ENCODE measurements at regions not wholly inside any gene's neighbourhood (a gene's known extent, or its start where the extent isn't known, plus 50 kb on each side); places are given as distances from the start of the nearest gene placed in this dataset.

DNA sequence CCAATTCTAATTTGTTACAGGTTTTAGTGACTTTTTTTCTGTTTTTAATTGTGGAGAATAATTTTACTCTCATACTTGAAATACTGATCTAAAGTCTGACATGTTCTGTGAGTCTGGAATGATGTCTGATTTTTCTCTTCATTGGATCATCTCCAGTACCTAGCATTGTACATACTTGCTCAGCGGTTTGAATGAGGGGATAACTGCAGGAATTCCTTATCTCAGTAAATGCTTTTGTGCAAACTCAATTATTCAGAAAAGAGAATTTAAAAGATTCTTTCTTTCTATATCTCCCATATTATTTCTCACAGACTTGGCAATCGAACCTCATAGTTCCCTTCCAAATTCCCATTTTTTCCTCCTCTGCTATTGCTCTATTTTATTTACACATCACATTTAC, 397.9 kb upstream of the SGCD start:
- no peak for ATAC-seq (replicated peaks)
- H3K27me3 Mint-ChIP-seq: peaks cover 0 to 6% of the 10 kb centered on the region in 2 donors
- no peaks in the 10 kb centered on the region for H3K36me3 Mint-ChIP-seq (ENCODE audit: insufficient read depth)
- H3K27ac Mint-ChIP-seq: no peak overlapping the region
- H3K4me3 Mint-ChIP-seq: no peak overlapping the region
- no peak for DNase-seq
- no peaks in the 10 kb centered on the region for H3K4me1 Mint-ChIP-seq (ENCODE audit: low read depth in 2 of 2)
- no peaks in the 10 kb centered on the region for H3K9me3 Mint-ChIP-seq

DNA sequence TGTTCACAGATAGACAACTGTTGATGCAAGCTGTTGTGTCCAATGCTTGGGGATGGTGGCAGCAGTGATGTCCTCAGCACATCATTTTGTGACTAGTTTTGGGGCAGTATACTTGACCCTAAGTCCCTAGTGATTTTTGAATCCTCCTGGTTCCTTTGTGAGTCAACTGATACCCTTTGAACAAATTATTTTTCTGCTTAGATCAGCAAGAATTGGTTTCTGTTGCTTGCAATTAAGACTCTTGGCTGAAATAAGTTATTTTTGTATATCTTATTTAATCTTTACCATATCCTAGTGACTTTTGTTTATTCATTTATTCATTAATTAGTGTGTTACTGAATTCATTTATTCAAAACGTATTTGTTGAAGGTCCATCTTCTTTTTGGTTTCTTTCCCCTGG, 392.0 kb upstream of the SGCD start:
- no peaks in the 10 kb centered on the region for H3K36me3 Mint-ChIP-seq (ENCODE audit: insufficient read depth)
- H3K4me1 Mint-ChIP-seq (ENCODE audit: low read depth in 2 of 2): peaks cover 0 to 1% of the 10 kb centered on the region in 2 donors
- no peak for DNase-seq
- no peak for ATAC-seq (replicated peaks)
- H3K27ac Mint-ChIP-seq: no peak overlapping the region
- H3K27me3 Mint-ChIP-seq: peaks cover 0 to 8% of the 10 kb centered on the region in 2 donors
- H3K4me3 Mint-ChIP-seq: no peak overlapping the region
- H3K9me3 Mint-ChIP-seq: no peaks in the 10 kb centered on the region

DNA sequence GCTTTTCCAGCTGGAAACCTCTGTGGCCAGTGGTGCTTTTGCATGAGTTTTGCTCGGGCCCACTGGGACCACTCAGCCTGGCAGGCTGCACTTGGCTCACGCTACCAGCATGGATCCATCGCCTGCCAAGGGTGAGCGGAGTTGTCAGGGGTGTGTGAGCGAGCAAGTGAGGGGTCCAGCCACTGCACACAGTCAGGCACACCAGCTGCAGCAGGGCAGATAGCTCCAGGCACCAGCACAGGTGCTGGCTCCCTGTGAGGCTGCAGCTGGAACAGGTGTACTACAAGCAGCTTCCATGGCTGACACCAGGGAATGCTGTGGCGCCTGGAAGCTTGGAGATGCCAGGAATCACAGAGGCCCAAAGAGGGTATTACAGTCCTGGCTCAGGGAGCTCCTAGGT, 391.2 kb upstream of the SGCD start:
- H3K9me3 Mint-ChIP-seq: no peaks in the 10 kb centered on the region
- H3K4me3 Mint-ChIP-seq: no peak overlapping the region

DNA sequence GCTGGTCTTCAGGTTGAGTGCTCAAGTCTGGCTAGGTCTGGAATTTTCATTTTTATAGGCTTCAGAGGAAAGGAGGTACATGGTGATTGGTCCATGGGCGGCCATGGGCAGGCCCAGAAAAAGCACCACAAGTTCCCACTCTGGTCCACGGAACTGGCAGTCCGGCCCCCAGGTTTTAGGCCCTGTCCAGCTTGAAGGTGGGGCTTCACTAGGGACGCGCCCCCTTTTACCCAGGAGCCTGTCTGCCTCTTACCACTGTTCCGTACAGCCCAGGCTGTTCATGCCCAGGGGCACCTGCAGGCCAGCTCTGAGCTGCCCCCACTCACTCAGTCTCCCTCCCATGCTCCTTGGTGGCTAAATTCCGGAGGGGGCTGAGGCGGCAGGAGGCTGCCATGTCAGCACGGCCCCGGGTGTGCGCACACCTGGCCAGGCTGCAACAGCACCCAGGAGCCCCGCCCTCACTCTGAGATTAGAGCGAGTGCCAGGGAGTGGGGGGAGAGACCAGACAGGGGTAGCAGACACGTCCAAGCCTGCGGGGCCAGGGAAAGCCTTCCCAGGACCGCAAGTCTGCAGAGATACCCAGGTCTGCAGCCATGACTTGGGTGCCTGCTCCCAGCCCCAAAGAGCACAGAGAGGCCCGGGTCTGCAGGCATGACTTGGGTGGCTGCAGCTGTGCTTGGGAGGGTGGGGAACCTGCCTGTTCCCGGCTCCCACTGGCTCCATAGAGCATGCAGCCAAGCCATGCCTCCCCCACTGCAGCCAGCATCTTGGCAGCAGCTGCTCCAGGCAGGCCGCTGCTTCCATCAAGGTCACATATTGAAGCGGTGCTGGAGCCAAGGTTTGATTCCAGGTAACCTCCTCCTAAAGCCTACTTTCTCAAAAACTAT, 390.2 kb upstream of the SGCD start:
- Mint-ChIP-seq H3K36me3 (ENCODE audit: insufficient read depth) (no peaks in the 10 kb centered on the region), H3K9me3 (no peaks in the 10 kb centered on the region), H3K4me1 (ENCODE audit: low read depth in 2 of 2) (peaks cover 0 to 4% of the 10 kb centered on the region in 2 donors), H3K27me3 (peaks cover 0 to 8% of the 10 kb centered on the region in 2 donors), H3K27ac (no peak overlapping the region), H3K4me3 (no peak overlapping the region)
- no peak for DNase-seq
- ATAC-seq (replicated peaks): no peak

More for the DNA sequence above, 391.2 kb upstream of the SGCD start:
- H3K27ac Mint-ChIP-seq: no peak overlapping the region
- peaks cover 0 to 8% of the 10 kb centered on the region in 2 donors for H3K27me3 Mint-ChIP-seq
- peaks cover 0 to 4% of the 10 kb centered on the region in 2 donors for H3K4me1 Mint-ChIP-seq (ENCODE audit: low read depth in 2 of 2)
- no peak for DNase-seq
- H3K36me3 Mint-ChIP-seq (ENCODE audit: insufficient read depth): no peaks in the 10 kb centered on the region
- ATAC-seq (replicated peaks): no peak

DNA sequence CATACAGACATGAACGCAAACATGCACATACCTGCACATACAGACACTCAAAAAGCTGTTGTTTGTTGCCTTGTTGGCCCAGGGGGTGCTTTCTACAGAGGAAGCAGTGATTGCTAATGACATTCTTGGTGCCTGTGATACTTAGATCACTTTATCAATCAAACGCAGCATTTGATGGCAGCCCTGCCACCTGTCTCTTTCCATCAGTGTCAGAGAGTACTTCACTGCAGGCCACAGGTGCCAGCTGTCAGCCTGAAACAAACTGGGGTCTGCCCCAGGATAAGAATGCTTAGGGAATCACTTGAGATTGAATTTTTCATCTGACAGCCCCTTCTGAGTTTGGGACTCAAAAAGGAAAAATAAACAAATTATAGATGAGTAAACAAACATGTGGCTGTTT, 388.9 kb upstream of the SGCD start:
- Mint-ChIP-seq H3K36me3 (ENCODE audit: insufficient read depth) (no peaks in the 10 kb centered on the region), H3K4me1 (ENCODE audit: low read depth in 2 of 2) (peaks cover 0 to 4% of the 10 kb centered on the region in 2 donors), H3K27me3 (peaks cover 0 to 8% of the 10 kb centered on the region in 2 donors), H3K9me3 (no peaks in the 10 kb centered on the region), H3K27ac (no peak overlapping the region), H3K4me3 (no peak overlapping the region)
- ATAC-seq (replicated peaks) (no peak), DNase-seq (no peak)

DNA sequence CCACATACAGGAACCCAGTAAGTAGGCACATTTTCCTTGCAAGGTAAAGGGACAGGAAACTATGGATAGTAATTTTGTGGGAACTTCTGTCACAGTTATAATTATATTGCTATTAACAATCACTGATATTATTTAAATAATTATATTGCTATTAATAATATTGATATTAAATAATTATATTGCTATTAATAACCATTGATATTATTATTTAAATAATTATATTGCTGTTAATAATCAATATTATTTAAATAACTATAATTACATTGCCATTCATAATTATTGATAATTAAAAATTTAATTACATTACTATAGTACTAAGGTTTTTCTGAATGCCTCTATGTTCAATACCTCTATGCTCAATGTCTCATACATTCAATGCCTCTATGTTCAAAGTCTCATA, 385.6 kb upstream of the SGCD start:
- Mint-ChIP-seq H3K4me3 (no peak overlapping the region), H3K36me3 (ENCODE audit: insufficient read depth) (no peaks in the 10 kb centered on the region), H3K9me3 (no peaks in the 10 kb centered on the region), H3K27ac (no peak overlapping the region), H3K27me3 (peaks cover 13 to 23% of the 10 kb centered on the region in 2 donors), H3K4me1 (ENCODE audit: low read depth in 2 of 2) (peaks cover 5 to 9% of the 10 kb centered on the region in 2 donors)
- ATAC-seq (replicated peaks) (no peak), DNase-seq (no peak)

DNA sequence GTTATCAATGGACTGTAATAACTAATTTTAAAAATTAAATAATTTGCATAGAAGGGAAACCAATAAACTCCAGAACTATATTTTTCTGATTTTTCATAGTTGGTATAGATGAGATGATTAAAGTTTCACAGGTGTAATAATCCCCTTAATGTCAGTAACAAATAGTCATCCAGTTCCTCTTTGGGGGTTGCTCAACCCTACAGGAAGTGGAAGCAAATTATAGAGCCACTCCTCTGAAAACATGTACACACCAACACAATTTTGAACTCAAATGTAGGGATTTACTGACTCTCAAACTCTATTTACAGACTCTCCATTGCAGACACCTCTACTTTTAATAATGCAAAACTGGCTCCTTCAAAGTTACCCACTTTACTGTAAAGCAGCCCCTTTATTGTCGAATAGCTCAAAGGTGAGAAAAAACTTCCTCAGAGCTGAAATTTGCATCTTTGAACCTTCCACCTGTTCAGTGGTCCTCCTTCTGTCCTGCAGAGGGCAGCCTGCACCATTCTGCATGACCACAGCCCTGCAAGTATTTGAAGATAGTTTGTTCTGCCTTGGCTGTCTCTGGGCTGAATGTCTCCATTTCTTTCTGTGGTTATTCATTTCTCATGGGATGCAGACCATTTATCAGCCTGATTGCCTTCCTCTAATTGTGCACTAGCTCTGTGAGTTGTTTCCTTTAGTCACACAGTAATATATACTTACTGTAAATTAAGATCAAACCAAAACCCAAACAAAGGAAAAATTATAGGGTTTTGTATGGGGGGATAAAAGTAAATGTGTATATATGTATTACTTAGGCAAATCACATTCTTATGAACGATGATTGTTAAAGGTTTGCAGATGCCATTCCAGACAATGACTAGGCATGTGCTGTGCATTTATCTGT, 383.2 kb upstream of the SGCD start:
- H3K4me3 Mint-ChIP-seq: no peak overlapping the region
- ATAC-seq (replicated peaks): peak; percentile 74

DNA sequence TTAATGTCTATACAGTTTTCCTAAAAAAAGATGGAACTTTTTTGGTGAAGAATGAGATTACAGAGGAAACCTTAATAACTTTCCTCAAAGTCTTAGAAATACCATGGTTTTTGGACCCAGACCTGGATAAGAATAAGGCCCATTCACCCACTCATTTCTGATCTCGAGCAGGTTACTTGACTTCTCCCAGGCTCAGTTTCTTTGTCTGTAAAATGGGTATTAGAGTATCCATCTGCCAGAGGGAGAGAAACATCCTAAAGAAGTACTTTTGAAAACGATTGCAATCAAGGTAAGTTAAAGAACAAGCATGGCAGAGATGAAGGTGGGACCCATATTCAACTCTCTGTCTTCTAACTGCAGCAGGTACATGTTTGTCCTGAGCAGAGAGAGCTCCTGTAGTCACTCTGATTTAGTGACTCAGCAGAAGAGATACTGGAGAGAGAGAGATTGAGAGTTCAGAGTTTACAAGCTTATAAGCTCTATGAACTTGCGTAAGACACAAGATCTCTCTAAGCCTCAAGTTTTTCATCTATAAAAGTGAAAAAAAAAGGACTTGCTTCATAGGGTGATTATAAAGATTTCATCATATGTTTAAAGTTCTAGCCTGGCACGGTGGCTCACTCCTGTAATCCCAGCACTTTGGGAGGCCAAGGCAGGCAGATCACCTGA, 379.4 kb upstream of the SGCD start:
- peaks cover 5 to 6% of the 10 kb centered on the region in 2 donors for H3K4me1 Mint-ChIP-seq (ENCODE audit: low read depth in 2 of 2)
- no peak overlapping the region for H3K4me3 Mint-ChIP-seq
- no peaks in the 10 kb centered on the region for H3K36me3 Mint-ChIP-seq (ENCODE audit: insufficient read depth)
- H3K27ac Mint-ChIP-seq: no peak overlapping the region
- DNase-seq (no peak), ATAC-seq (replicated peaks) (no peak)
- peaks cover 22 to 35% of the 10 kb centered on the region in 2 donors for H3K27me3 Mint-ChIP-seq
- no peaks in the 10 kb centered on the region for H3K9me3 Mint-ChIP-seq

More for the DNA sequence above, 383.2 kb upstream of the SGCD start:
- peaks cover 5 to 9% of the 10 kb centered on the region in 2 donors for H3K4me1 Mint-ChIP-seq (ENCODE audit: low read depth in 2 of 2)
- DNase-seq: peak; percentile 3 to 32 (median 5)
- no peaks in the 10 kb centered on the region for H3K9me3 Mint-ChIP-seq
- H3K36me3 Mint-ChIP-seq (ENCODE audit: insufficient read depth): no peaks in the 10 kb centered on the region
- peaks cover 17 to 21% of the 10 kb centered on the region in 2 donors for H3K27me3 Mint-ChIP-seq
- no peak overlapping the region for H3K27ac Mint-ChIP-seq

DNA sequence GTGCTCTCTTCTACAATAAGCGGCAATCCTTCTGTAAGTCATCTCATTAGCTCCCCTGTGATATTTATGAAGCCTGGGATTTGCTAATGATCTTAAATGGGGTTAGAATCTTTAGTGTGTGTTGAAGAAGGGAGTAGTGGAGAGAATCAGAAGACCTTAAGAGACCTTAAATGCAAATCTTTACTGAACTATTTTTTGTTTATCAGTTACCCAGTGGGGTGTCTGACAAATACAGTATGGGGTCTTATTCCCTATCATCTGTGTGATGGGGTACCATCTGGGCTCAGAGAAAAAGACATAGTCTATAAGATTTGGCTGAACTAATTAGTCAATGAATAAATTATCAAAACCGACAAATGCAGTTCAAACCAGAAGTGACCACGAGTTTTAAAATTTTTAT, 378.4 kb upstream of the SGCD start:
- H3K4me1 Mint-ChIP-seq (ENCODE audit: low read depth in 2 of 2): peaks cover 5 to 6% of the 10 kb centered on the region in 2 donors
- DNase-seq (no peak), ATAC-seq (replicated peaks) (no peak)
- no peaks in the 10 kb centered on the region for H3K9me3 Mint-ChIP-seq
- H3K4me3 Mint-ChIP-seq: no peak overlapping the region
- peaks cover 22 to 35% of the 10 kb centered on the region in 2 donors for H3K27me3 Mint-ChIP-seq
- H3K36me3 Mint-ChIP-seq (ENCODE audit: insufficient read depth): no peaks in the 10 kb centered on the region
- no peak overlapping the region for H3K27ac Mint-ChIP-seq

DNA sequence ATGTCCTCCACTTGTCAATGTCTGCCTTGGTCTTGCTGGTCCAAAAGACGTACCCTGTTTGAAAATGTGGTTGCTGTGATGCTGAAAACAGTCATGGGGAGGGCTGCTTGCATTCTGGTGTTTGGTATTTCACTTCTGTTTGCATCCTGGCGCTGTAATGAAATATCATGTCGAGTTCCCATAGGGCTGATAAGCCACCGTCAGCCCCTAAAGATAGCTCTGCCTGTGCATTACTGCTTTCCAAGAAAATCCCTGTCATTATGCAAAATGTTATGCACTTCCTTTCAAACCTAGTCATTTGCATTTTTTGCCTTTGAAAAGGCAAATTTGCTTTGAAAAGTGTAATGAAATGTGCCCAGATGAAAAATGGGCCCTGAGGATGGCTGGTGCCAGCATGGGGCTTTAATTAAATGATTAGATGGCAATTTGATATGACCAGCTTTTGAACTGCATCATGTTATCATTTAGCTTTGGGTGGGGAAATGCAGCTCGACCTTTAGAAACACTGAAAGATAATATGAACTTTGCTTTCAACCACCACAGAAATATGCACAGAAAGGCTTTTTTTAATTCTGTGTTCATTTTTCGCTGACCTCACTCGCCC, 374.4 kb upstream of the SGCD start:
- ATAC-seq (replicated peaks): no peak
- Mint-ChIP-seq H3K4me3 (no peak overlapping the region), H3K27me3 (peaks cover 5 to 14% of the 10 kb centered on the region in 2 donors), H3K27ac (no peak overlapping the region), H3K9me3 (no peaks in the 10 kb centered on the region), H3K4me1 (ENCODE audit: low read depth in 2 of 2) (no peaks in the 10 kb centered on the region), H3K36me3 (ENCODE audit: insufficient read depth) (no peaks in the 10 kb centered on the region)
- no peak for DNase-seq

DNA sequence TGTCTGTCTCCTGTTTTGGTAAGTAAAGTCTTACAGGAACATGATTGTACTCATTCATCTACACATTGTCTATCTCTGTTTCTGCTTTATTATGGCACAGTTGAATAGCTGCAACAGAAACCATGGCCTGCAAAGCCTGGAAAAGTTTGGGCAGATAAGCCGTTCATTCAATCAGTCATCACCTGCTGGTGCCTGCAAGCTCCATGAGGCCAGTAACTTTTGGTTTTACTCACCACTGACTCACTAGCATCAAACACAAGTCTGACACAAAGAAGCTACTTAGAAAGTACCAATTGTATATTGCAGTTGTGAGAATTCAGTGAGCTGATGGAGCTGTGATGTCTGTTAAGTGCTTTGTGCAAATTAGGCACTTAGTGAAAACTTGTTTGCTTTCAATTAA, 373.6 kb upstream of the SGCD start:
- H3K27me3 Mint-ChIP-seq: peaks cover 5 to 14% of the 10 kb centered on the region in 2 donors
- H3K36me3 Mint-ChIP-seq (ENCODE audit: insufficient read depth): no peaks in the 10 kb centered on the region
- H3K4me1 Mint-ChIP-seq (ENCODE audit: low read depth in 2 of 2): no peaks in the 10 kb centered on the region
- H3K4me3 Mint-ChIP-seq: no peak overlapping the region
- no peak for DNase-seq
- no peak for ATAC-seq (replicated peaks)
- H3K9me3 Mint-ChIP-seq: no peaks in the 10 kb centered on the region
- H3K27ac Mint-ChIP-seq: no peak overlapping the region

DNA sequence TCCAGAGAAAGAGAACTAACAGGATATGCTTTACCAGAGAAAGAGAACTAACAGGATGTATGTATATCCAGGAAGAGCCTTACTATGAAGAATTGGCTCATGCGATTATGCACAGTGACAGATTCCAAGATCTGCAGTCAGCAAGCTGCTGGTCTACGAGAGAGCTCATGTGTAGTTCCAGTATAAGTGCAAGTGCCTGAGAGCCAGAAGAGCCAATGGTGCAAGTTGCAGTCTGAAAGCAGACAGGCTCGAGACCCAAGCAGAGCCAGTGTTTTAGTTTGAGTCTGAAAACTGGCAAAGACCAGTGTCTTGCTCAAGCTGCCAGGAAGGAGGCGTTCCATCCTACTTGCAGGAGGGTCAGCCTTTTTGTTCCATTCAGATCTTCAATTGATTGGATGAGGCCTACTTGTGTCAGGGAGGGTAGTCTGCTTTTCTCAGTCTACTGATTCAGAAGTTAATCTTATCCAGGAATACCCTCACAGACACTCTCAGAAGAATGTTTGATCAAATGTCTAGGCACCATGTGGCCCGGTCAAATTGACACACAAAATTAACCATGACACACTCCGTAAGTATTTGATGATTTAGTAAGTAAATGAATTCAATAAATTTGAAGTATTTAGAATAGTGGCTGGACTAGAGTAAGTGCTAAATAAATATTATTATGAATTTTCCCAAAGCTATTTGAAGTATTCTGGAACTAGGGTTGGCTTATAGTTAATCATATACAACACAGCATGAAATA, 372.1 kb upstream of the SGCD start:
- peaks cover 5 to 12% of the 10 kb centered on the region in 2 donors for H3K27me3 Mint-ChIP-seq
- H3K36me3 Mint-ChIP-seq (ENCODE audit: insufficient read depth): no peaks in the 10 kb centered on the region

More for the DNA sequence above, 372.1 kb upstream of the SGCD start:
- Mint-ChIP-seq H3K27ac (no peak overlapping the region), H3K9me3 (no peaks in the 10 kb centered on the region), H3K4me1 (ENCODE audit: low read depth in 2 of 2) (no peaks in the 10 kb centered on the region), H3K4me3 (no peak overlapping the region)
- DNase-seq: no peak
- no peak for ATAC-seq (replicated peaks)
